ENCODE measurements at regions not wholly inside any gene's neighbourhood (a gene's known extent, or its start where the extent isn't known, plus 50 kb on each side); places are given as distances from the start of the nearest gene placed in this dataset.

DNA sequence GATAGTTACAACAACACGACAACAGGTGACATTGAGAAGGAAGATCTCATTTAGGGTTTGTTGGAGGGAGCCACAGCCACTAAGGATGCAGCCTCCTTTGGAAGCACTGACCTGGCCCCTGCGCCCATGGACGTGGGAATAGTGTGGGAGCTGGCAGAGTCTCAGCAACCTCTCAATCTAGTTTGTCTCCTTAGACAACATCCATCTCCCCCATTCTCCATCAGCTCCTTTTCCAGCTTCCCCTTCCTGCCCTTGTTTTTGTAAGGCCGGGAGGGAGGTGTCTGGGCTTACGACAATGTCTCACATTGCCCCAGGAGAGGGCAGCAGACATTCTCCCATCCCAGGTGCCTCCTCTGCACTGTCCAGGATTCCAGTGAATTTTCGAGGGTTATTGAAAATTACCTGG, 170.2 kb upstream of the PZP start:
- TF ChIP-seq, protein P1, sequence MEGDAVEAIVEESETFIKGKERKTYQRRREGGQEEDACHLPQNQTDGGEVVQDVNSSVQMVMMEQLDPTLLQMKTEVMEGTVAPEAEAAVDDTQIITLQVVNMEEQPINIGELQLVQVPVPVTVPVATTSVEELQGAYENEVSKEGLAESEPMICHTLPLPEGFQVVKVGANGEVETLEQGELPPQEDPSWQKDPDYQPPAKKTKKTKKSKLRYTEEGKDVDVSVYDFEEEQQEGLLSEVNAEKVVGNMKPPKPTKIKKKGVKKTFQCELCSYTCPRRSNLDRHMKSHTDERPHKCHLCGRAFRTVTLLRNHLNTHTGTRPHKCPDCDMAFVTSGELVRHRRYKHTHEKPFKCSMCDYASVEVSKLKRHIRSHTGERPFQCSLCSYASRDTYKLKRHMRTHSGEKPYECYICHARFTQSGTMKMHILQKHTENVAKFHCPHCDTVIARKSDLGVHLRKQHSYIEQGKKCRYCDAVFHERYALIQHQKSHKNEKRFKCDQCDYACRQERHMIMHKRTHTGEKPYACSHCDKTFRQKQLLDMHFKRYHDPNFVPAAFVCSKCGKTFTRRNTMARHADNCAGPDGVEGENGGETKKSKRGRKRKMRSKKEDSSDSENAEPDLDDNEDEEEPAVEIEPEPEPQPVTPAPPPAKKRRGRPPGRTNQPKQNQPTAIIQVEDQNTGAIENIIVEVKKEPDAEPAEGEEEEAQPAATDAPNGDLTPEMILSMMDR (IDR thresholded peaks at IDR 0.05; ENCODE audit: extremely low read depth, missing control alignments) = peak; percentile 2
- DNase-seq (ENCODE audit: low spot score) = no peak

DNA sequence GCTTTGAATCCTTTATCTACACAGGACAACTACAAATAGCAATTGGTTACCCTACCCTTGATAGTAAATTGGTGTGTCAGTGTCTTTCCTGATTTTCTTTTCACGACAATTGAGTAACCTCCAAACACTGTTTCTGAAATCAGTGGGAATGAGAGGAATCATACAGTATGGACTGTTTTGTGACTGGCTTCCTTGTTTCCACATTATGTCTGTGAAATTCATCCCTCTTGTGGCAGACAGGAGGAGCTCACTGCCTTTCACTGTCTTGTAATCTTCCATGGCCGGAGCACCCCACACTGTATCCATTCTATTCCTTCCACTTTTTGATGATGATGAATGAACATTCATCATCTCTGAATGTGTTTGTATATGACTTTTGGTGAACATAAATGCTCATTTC, 164.0 kb upstream of the PZP start:
- DNase-seq (ENCODE audit: low spot score) = no peak
- TF ChIP-seq, protein P1 (IDR thresholded peaks at IDR 0.05; ENCODE audit: extremely low read depth, missing control alignments) = no peak

DNA sequence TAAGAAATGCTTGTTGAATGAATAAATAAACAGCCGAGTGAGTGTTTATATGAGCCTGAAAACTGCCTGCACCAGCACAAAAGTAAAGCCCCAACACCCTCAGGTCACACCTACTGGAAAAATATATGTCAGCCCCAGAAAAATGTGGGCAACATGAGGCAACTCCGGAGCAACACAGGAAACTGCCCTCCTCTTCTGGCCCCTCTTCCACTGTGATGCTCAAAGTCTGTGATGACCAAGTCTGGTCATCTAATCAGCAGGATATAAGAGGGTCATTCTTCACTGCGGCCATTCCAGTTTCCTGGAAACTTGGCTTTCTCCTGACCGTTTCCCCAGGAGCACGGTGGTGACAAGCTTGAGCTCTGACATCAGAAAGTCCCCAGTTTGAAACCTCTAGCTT, 159.6 kb upstream of the PZP start:
- no peak for DNase-seq (ENCODE audit: low spot score)
- TF ChIP-seq, protein P1 (IDR thresholded peaks at IDR 0.05; ENCODE audit: extremely low read depth, missing control alignments) = no peak

DNA sequence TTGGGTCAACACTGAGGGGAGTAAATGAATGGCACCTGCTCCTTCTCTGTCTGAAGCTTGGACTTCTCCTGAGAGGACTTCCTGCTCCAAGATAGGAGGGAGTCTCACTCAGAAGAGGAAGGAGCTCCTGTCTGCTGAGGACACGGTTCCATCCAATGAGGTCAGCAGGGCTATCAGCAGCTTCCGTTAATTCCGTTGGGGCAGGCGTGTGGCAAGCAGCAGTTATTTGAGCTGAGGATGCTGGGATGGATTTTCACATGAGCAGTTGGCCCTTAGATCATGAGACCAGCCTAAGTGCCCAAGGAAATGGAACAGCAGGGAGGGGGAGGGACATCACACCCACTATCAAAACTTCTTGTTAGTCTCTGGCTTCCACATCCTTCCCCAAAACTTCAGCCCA, 159.0 kb upstream of the PZP start:
- TF ChIP-seq, protein P1 (IDR thresholded peaks at IDR 0.05; ENCODE audit: extremely low read depth, missing control alignments) = no peak
- DNase-seq (ENCODE audit: low spot score) = no peak

DNA sequence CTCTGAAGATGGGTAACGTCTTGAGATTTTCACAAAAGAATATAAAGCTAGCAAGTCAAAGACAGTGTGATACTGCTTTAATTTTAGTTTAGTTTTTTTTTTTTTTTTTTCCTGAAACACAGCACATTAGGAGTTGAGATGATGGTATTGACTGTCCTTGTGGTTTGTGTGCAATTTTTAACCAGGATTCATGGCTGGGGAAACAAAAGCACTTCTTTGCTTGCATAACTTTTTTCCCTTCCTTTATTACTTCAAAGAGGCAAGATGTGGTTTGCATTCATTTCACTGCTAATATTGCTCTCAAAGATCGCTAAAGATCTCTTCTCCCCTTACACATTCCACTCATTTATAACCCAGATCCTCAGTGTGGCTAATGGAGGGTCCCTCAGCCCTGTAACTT, 157.1 kb upstream of the PZP start:
- TF ChIP-seq, protein P1 (IDR thresholded peaks at IDR 0.05; ENCODE audit: extremely low read depth, missing control alignments) = no peak
- DNase-seq (ENCODE audit: low spot score) = no peak

DNA sequence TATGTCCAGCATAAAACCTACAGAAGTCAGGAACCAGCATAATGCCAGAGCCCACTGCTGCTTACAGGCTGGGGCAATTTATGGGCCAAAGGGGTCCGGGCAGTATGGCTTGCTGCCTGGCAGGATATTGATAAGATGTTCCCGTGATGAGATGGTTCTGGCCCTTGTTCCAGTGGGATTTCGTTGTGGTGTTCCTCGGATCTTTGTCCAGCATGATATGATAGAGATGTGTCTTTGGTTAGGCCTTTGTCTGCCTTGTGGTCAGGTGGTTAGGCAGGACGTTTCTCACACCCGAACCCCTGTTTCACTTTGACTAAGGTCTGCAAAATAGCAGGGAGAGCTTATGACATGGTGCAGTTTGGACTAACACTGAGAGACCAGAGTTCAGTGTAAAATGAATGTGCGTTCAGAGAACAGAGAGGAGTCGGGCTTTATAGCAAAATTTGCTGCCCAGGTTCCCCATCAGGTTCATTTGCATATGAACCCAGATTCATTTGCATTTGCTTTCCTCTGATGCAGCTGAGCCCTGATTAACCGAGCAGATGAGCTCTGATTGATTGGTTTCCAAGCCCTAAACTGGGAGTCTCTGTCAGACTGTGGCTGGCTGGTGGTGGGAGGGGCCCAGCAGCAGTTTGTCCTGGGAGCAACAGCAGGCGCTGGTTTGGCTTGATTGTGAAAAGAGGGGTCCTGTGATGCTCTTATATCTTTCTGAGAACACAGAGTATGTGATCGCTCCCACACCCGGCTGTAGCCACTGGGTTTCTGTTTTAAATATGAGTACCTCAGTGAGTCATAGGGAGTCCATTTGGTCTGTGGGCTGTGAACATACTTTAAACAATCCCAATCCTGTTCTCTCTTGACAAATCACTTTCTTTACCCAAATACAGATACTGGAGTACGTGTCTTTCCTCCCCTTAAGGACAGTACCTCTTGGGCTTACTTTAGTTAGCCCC, 156.3 kb upstream of the PZP start:
- TF ChIP-seq, protein P1 (IDR thresholded peaks at IDR 0.05; ENCODE audit: extremely low read depth, missing control alignments) = no peak
- peak; percentile 71 for DNase-seq (ENCODE audit: low spot score)

DNA sequence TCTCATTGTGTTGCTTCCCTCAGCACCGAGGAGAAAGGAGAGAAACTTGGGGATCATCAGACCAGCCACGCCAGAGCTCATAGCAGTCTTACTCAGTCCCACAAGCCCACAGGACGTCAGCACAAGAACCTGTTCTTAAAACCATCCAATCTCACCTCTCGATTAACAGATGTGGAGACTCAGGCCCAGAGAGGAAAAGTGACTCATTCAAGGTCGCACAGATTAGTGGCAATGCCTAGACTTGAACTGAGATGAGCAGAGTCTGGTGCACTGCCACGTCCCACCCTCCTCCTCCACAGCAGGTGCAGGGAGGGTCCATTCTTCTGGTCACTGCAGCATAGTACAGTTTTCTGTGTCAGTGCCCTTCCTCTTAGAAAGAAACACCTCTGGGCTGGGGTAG, 154.9 kb upstream of the PZP start:
- TF ChIP-seq, protein P1 (IDR thresholded peaks at IDR 0.05; ENCODE audit: extremely low read depth, missing control alignments) = no peak
- DNase-seq (ENCODE audit: low spot score) = no peak
